M059J (cell line): ENCODE measurements at regions not wholly inside any gene's neighbourhood (a gene's known extent, or its start where the extent isn't known, plus 50 kb on each side); places are given as distances from the start of the nearest gene placed in this dataset.

Experiments used
- DNase-seq: peaks from one replicate; pipeline ENCODE4 v3.0.0-alpha.2; 2012; ENCODE audit warnings: low read depth

DNA sequence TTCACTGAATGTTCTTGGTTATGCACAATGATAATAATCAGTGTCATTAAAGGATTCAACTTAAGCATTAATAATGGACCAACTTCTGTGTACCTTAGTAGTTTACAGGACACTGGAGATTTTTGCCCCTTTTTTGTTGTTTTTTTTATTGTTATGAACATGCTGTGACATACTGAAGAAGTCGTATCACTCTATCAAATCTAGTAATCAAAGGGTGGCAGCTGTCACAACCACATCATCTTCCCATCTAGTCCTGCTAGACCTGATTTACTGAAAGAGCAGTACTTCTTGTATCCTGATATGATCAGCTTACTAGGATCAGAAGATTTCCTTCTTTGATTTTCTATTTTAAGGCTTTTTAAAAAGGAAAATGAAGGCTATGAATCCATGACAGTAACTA lies 504.6 kb upstream of the CELF2 start:
- no peak for DNase-seq

DNA sequence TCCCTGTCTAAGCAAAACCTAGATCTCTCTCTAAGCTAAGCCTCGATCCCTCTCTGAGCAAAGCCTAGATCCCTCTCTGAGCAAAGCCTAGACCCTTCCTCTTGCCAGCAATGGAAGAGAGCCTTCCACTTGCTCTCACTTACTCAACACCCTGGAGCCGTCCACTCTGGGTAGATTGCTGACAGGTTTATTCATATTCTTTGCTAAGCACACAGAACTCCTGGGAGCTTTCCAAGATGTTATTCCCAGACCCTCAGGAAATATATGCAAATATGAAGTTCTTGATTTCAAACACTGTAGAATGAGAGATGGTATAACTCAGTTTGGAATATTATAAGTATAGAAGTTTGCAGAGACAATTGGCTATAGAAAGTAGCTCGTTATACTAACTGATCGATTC lies 503.8 kb upstream of the CELF2 start:
- DNase-seq = no peak

DNA sequence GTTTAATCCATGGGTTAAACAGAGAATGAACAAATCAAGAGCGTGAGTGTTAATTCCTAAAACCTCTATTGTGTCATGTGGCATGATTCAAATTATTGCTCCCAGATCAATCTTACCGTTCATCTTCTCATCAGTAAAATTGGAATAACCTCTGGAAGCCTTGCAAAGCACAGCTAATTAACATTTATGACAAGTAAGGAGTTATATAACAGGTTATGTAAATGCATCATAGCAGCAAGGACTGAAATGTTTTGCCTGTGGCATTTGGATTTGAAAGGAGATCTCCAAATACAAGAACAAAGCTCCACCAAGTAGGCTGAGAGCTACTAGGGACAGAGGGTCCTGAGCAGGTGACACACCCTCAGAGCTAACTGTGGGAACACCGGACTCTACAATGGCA lies 502.9 kb upstream of the CELF2 start:
- DNase-seq = no peak

DNA sequence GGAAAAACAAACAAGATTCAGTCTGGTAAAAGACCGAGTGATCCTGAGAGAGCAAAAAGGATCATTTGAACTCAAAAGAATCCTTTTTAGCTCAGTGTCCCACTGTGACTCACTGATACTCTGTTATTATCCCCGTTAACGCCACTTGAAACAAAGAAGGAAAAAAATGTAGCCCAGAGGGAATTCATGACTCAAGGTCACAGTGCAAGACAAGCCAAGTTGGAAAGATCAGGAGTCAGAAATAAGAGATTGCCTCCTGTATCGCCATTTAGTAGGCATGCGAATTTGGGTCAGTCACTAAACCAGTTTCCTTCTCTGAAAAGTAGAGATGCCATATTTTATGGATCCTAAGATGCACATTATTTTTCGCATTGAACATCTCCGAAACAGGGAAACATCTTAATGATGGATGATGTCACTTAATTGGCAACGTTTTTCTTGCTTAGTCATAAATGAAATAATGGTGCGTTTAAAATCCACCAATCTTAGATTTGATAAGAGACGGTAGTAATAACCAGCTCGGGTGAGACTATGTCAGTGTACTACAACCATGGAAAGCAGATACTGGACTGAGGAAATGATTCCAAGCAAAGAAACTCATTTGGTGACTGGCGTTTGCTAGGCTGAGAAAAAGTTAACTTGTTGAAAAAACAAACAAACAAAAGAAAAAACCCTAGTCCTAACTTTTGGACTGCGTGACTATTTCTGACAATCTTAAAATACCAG lies 502.0 kb upstream of the CELF2 start:
- peak; percentile 19 for DNase-seq

DNA sequence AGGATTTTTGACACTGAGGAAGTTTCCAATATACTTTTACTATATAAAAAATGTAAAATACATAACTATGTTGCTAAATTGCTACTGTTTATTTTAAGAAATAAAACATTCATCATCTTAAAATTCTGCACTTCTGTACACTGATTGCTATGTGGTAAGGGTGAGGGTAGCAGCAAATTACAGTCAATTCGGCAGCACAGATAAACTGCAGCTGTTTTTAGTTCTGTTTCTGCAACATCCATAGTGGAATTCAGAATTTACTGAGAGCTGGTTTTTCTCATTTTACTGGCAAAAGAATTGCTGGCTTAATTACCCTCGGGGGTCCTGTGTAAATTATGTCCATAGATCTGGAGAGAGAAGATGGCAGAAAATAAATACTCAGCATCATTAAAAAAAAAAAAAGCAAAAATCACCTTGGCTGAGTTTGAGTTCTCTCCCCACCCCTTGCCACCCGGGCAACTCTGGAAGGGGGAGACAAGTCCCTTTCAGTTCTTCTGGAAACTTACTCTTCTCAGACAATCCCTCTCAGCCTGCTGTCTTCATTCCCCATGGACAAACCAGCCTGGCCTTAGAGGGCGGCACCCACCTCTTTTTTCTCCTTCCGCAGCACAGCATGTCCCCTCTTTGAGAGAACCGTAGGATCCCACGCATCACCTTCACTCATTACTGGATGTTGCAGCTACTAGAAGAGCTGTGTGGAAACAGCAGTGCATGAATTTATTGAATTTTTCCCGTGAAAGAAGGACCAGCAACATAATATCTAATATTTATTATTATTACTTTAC lies 501.1 kb upstream of the CELF2 start:
- no peak for DNase-seq

DNA sequence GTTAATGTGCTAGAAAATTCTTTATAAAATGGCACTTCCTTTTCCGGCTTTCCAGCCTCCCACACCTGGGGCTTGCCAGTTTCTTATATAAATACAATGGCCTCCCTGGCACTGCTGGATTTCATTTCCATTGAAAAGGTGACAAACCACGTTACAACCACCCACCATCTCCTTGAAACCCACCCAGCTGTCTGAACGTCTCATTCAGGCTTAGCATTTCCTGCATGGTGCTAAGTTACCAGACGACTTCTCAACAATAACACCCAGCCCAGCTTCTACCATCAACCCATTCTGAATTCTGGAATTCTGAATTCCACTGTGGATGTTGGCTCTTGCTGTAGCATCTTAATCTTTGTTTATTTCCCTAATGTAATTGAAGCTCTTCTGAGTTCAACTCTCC lies 499.8 kb upstream of the CELF2 start:
- DNase-seq = no peak

DNA sequence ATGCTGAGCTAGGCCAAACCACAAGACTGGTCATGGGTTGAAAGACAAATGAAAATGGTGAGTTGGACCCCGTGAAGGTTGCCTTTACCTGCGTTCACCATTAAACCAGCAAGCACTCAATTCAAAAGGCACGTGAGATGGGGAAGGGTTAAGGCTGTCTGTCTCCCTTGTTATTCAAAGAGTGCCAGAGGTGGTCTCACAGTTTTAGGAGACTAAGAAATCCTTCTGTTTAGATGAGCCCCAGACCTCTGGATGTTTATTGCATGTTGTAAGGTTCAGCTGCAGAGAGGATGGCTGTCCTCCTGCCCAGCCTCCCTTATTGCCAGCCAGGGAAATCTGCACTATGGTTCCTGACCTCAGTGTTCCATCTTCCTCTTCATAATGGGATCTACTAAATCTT lies 498.0 kb upstream of the CELF2 start:
- DNase-seq = no peak

DNA sequence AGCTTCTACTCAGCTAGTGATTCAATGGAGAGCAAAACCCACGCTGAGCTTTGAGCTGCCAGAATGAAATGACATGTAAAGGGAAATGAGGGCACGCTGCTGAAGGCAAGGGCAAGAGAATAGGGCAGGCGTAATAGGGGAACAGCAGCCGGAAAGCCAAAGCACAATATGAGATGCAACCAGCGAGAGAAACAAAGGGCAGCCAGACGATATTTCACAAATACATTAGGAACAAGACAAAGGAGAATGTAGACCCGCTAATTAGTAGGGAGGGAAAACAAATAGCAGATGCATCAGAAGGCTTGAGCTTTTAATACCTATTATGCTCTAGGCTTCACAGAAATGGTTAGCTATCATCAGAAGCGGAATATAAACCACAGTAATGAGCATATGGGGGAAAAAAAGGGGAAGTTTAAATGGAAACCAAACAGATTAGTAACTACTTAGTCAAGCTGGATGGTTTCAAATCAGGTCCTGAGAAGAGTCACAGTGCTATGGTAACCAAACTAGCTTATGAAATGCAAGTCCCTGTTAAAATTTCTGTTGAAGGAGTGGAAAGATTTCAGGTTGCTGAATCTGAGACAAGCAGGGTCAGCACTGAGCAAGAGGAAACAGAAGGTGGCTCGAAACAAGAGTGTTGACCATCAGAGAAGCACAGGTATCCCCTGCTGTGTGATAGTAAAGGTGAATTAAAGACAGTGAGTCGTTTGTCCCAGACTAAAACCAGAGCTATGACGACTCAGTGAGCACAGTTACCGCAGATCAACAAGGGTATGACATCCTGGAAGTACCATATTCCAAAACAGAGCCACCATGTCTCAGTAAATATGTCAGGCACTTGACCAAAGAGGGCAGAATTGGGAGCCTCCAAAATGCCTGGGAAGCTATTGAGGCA lies 496.9 kb upstream of the CELF2 start:
- no peak for DNase-seq

DNA sequence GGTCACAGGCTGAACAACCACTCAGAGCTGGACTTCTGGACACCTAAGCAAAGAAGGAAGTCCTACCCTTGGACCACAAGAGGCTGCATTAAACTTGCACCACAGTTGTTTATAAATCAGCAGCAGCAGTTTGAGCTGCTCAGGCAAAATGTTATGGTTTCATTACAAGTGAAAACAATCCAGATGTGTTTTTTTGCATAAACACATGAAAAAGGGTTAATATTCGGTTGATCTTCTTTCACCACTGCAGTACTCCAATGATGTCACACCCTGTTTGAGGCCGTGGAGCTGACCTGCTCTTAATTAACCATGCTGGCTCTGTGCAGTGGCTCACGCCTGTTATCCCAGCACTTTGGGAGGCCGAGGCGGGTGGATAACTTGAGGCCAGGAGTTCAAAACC lies 490.8 kb upstream of the CELF2 start:
- DNase-seq = no peak

DNA sequence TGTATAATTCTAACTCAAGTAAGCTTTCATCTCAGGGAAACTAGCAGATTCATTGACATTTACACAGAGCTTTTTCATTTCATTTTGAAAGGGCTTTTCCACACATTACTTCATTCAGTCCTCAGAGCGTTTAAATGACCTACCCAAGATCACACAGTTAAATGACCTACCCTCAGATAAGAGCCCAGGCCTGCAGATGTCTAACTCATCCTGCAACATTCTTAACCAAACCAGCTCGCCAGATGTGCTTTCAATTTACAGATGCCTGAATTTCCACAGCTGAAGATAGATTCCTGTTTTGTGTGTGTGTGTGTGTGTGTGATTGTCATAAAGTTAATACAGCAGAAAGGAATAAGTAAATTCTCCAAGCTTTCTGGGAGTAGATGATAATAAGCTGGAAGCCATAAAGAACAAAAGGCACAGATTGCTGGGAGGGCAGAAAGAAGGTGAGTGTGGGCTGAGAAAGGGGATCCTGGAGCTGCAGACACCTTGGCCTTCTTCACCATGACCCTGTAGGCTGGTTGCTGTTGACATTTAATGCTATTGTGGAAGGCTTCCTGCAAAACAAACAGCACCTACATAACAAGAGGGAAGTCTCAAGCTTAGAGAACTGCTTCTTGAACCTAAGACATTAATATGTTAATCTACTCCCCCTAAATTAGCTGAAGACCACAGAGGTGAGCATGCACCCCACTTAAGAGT lies 489.7 kb upstream of the CELF2 start:
- DNase-seq = no peak

DNA sequence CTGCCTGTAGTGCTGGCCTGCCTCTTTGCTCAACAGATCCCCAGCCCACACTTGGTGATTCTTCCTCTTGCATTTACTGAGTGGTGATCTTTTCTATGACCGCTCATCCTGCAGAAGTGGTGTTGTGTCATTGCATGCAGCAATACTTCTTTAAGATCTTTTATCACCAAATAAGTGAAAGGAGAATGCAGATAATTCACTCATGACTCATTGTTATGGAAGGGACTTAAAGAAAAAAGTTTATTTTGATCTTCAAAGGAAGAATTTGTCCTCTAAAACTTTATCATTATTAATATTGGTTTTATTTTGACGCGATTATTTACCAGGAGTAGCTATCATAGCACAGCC lies 489.1 kb upstream of the CELF2 start:
- no peak for DNase-seq

DNA sequence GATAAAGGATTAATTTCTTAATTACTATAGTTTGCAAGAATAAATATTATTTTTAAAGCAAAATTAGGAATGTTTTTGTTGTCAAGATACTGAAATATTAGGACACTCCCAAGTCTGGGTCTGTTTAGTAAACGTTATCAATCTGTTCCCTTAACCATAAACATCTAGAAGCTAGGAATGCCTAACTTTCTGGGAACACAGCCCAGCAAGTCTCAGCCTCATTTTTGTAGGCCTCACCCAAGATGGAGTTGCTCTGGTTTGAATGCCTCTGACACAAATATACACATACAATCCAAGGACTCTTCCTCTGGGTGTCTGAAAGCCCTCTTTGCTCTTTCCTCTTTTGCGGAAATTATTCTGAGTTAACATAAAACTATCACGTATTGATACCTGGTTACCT lies 487.4 kb upstream of the CELF2 start:
- no peak for DNase-seq

DNA sequence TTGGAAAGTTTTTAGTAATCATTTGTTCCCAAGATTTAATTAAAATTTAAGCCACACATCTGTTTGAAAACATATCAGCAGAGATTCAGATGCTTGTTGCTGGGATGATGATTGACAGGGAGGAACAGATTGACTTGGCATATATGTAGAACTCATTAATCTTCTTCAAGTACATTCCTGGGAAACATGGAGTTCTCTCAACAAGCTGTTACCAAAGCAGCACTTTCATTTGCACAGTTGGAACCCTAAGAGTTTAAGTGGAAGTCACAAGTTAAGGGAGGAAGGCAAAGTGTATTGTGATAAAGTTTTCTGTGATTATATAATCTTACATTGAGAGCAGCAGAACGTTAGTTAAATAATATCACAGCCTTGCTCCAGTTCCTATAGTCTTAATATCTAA lies 485.4 kb upstream of the CELF2 start:
- no peak for DNase-seq

DNA sequence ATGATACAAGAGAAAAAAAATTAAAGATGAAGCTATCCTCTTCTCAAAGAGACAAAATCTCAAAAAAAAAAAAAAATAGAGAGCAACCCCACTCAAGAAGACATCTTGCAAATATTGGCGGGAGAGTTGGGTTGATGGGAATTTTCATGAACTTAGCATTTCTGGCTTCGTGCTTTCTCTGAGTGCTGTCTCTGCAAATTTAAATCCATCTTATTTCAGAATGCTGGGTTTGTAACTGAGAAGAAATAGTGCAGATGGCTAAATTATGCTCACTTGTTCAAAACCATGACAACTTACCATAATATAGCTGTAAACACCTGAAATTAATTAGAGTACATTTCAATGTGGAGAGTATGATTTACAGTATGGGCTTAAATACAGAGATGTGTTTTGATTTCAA lies 484.8 kb upstream of the CELF2 start:
- DNase-seq = no peak

DNA sequence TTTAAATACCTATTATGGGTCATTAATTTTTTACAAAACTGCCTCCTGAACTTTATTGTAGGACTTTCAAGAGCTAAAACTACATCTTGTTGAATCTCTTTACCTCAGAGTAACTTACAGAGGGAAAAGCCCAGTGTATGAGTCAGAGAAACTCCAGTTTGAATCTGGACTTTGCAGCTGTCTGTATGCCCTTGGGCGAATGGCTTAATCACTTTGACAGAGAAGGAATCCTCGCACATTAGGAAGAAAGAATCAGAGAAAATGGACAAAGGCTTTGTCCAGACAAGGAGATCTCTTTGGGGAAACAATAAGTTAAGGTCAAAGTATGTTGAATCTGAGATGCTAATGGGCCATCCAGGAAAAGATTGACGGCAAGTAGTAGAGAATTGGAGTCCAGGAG lies 484.2 kb upstream of the CELF2 start:
- DNase-seq = peak; percentile 1

DNA sequence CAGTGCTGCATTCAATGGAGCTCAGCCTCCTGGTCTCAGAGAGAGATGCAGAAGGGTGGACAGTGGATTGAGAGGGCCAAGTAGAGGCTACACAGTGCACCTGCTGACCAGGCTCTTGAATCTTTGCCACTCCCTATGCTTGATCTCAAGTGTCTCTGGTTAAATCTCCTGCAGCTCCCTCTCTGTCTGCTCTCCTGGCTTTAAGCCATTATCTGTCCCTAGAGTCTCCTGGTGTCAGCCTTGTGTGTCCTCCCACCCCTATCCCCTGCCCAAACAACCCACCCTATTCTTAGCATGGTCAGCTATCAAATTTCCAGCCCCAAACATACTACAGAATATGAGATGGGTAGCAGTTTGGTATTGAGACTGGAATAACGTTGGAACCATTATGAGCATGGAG lies 479.3 kb upstream of the CELF2 start:
- no peak for DNase-seq

DNA sequence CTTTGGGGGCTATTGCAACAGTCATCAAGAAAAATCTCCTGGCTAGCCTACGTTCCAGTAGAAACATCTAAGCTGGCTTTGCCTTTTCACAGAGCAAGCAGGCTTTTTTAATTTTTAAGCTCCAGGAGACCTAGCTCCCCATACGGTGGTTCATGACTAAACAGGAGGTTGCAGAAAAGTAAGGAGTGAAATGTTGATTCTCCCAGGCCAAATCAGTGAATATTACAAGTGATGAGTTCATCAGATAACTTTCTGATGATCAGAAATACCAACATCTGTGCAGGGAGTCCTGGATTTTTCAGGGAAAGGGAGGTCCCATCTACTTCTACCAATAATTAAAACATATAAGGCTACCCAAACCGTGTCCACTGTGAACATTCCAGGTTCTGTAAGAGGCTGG lies 477.3 kb upstream of the CELF2 start:
- DNase-seq = no peak

DNA sequence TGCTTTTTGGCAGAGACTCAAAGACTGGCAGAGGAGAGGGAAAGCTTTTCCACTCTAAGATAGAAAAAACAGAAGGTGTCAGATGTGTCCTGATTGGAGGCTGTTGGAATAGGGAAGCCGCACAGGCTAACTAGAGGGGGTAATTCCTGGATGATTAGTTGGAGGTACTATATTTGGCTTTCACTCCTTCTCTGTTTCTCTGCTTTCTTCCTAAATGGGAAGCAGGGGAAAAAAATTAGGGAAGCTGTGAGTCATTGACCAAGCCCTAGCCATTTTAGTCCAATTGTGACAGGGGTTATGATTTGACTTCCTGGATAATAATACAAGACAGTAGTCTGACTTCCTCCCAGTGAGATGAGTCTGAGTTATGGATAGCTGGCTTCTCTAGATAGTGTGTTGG lies 475.2 kb upstream of the CELF2 start:
- no peak for DNase-seq

DNA sequence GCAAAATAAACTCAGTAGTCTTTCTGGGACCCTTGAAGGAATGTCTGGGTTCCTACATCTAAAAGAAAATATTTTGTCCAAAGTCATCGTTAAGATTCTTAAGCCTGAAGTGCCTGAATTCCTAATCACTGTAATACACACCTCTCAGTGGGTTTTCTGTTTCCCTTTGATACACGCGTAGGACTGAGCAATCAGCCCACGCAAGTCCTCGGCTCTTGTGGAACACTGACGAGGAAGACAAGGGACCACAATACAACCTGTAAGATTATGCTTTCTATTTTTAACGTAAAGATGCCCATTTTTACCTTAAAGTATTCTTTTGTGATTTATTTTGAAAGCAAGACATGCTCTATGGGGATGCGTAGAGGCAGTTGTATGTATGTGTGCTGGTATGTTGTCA lies 472.8 kb upstream of the CELF2 start:
- no peak for DNase-seq

DNA sequence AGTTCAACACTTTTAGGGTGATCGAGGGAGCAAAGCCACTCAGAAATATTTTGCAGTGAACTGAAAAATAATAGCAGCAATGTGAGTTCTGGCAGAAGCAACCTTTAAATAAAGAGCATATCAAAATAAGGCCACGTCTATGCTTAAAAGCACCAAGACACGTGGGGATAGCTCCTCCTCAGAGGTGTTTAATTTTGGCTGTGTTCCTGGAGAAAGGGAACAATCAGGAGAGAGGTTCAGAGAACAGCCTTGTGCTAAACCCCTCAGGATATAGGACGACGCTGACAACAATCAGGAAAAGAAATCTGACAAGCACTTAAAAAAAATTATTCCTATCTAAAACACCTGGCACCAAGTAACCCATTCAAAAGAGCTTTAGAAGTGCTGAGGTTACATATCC lies 471.9 kb upstream of the CELF2 start:
- DNase-seq = no peak

DNA sequence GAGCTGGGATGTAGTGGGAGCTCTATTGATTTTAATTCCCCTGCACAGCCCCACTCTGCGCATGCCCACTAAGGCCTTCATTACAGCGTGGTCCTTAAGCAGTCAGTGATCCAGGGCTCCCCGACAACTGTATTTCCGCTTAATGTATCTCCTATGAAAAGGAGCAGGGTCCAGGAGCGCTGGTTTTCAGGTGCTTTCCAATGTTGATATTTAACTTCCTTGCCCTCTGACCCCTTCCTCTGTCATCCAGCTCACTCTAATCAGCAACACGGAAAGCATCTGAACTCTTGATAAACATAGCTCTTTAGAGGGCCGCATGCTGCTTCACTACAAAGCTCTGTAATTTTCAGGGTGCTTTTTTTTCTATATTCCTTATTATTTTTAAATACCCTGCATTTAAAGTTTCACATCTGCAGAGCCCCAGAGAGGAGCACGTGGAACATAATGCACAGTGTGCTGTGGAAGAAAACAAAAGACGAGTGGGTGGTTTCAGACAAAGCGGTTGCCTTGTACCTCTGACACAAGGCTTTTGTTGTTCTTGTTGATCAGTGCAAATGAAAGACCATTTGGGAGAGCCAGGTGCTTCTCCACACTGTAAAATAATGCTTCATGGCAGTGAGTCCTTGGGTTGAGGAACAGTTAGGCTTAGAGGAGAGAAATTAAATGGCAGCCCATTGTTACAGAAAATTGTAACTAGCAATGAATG lies 465.9 kb upstream of the CELF2 start:
- no peak for DNase-seq

DNA sequence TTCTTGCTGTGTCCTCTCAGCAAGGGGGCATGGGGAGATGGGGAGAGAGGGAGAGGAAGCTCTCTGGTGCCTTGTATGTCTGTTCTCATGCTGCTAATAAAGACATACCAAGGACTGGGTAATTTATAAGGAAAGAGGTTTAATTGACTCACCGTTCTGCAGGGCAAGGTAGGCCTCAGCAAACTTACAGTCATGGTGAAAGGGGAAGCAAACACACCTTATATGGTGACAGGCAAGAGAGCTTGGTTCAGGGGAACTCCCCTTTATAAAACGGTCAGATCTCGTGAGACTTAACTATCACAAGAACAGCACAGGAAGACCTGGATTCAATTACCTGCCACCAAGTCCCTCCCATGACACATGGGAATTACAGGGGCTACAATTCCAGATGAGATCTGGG lies 464.7 kb upstream of the CELF2 start:
- DNase-seq = no peak
